GM12874 (cell line): ENCODE measurements at regions not wholly inside any gene's neighbourhood (a gene's known extent, or its start where the extent isn't known, plus 50 kb on each side); places are given as distances from the start of the nearest gene placed in this dataset.

Source experiments
- CTCF ChIP-seq: IDR thresholded peaks from 2 replicates; pipeline ENCODE4 v1.5.1; 2011; ENCODE audit warnings: low read depth, mild to moderate bottlenecking, control low read depth, low read length, moderate library complexity; ENCODE audit not compliant: insufficient read depth

DNA sequence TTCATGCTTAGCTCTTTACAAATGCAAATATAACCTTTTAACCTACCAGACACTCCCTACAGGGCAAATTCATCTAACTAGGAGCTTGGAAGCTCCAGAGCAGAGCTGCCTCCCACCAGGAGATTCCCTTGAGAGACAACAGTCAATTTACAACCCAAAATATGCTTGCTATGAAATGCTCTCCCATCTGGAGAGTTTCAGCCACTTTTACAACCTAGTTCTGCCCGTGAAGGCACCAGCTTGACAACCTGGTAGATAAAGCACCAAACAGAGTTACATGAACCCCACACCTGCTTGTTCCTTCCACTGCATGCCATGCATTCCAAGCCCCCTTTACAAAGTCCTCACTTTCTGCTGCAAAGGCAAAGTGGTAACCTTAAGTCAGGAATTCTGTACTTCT is 215.3 kb upstream of the KIF2B start:
- TF ChIP-seq CTCF: no peak

DNA sequence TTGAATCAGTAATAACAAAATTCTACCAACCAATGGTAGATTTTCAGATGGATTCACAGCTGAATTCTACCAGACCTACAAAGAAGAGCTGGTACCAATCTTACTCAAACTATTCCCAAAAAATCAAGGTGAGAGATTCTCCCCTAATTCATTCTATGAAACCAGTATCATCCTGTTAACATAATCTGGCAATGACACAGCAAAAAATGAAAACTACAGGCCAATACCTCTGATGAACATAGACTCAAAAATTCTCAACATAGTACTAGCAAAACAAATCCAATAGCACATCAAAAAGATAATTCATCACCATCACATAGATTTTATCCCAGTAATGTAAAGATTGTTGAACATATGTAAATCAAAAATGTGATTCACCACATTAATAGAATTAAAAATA is 234.4 kb upstream of the KIF2B start:
- no peak for TF ChIP-seq CTCF

DNA sequence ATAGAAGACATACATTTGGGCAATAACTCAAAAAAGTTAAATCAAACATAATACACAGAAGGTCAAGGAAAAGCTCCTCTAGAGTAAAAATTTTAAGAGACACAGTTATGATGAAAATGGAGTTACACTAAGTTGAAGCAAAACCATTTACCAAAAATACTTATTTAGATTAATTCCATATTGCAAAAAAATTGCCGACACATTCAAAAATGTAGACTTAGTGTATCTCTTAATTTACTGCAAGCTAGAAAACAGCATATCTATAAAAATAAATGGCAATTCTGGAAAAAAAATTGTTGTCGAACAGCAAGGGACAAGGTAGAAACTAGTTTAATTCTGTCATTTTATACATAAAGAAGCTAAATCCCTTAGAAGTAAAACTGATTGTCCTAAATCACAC is 248.7 kb upstream of the KIF2B start:
- TF ChIP-seq CTCF: no peak

GRCh38 chr17:53571342-53571741 is 251.4 kb upstream of the KIF2B start:
- TF ChIP-seq CTCF: no peak

DNA sequence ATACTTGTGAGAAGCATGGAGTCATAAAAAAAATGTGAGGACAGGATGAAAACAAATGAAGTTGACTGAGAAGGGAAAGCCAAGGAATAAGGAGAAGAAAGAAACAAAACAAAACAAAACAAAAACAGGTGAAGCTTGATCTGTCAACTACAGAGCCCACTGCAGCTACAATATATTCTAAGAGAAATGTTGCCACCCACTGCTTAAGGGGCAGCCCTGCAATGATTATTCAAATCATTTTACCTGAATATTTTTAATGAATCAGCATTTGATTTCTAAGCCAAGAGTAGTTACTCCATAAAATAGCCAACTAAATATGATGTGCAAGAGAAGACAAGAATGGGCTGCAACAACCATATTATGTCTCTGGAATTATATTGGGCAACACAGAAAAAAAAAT is 252.0 kb upstream of the KIF2B start:
- no peak for TF ChIP-seq CTCF

- TF ChIP-seq CTCF: no peak
Observed at GRCh38 chr17:53560953-53561352, 261.8 kb upstream of the KIF2B start.

DNA sequence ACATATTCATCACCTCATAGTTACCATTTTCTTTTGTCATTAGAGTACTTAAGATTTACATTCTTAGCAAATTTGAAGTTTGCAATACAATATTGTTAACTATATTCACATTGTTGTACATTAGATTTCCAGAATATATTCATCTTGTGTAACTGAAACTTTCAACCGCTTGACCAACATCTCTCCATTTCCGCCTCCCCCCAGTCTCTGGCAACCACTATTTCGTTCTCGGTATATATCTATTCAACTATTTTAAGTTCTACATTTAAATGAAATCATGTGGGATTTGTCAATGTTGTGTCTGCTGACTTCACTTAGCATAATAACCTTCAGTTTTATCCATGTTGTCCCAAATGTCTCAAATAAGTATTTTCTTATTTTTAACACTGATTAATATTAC is 274.5 kb upstream of the KIF2B start:
- TF ChIP-seq CTCF: no peak

DNA sequence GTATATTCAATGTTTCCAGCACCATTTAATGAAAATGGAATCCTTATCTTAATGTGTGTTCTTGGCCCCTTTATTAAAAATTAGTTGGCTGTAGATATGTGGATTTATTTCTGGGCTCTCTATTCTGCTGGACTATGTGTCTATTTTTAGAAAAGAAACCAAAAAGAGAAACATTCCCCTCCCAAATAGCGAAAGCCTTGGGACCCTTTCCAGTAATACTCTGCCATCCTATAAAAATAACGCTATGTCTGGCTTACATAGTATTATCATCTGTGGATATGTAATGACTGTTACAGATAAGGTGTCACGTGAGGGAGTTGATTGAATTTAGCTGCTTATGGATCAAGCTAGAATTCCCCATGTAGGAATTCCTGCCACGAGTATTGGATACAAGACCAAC is 279.3 kb upstream of the KIF2B start:
- TF ChIP-seq CTCF: no peak
